Right kidney (tissue), 1 donor: ENCODE measurements at regions not wholly inside any gene's neighbourhood (a gene's known extent, or its start where the extent isn't known, plus 50 kb on each side); places are given as distances from the start of the nearest gene placed in this dataset.

ENCODE experiments used
- DNase-seq: peaks from one replicate; pipeline ENCODE4 v3.0.0-alpha.2; 2016

DNA sequence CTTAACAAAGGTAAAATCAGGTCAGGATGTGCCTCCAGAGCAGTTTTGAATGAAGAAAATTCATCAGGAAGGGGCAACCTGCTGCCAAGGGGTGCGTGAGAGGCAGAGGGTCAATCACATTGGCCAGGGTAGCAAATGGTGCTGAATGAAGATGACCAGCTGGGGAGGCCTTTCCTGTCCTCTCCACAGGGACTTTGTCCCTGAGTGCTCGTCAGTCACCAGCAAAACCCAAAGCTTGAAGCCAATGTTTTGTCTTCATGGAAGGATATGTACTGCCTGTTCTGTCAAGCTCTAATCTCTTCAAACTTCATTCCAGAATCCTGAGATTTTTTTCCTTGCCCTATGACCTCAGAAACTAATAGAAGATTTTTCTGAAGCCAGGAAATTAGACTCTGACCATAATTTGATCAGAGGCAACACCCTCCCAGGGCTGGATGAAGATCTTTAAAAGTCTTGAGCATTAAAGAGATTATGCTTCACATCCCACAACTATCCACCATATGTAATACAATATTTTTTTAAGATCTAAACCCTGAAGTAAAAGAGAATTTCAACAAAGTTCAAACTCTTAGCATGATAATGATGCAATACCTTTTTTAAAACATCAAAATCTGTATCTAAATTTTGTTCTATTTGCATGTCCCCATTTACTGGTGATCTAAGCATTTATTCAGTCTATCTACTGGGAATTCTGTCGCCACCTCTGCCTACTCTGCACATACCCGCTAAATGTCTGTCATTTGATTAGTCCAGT, 243.0 kb downstream of the SNX13 start:
- no peak for DNase-seq

DNA sequence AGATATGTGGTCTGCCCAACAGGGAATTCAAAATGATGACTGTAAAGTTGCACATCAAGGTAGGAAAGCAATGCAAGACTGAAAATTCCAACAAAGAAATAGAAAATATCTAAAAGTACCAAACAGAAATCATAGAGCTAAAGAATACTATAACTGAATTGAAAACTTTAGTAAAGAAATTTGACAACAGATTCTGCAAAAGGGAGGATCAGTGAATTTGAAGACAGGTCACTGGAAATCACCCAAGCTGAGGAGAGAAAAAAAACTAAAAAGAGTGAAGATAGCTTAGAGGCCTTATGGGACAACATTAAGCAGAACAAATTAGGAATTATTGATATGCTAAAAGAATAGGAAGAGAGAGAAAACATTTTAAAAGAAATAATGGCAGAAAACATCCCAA, 240.6 kb downstream of the SNX13 start:
- DNase-seq, result no peak

DNA sequence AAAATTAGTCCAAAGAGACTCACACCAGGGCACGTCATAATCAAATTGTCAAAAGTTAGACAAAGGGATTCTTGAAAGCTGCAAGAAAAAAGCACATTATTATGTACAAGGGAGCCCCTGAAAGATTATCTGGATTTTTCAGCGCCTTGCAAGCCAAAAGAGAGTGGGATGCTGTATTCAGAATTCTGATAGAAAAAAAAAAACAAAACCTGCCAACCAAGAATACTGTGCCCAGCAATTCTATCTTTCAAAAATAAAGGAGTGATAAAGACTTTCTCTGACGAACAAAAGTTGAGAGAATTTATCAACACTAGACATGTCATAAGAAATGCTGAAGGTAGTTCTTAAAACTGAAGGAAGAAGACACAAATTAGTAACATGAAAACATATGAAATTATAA, 240.2 kb downstream of the SNX13 start:
- no peak for DNase-seq

- DNase-seq, result no peak
These were observed 234.0 kb downstream of the SNX13 start for GRCh38 chr7:17706275-17706674.

DNA sequence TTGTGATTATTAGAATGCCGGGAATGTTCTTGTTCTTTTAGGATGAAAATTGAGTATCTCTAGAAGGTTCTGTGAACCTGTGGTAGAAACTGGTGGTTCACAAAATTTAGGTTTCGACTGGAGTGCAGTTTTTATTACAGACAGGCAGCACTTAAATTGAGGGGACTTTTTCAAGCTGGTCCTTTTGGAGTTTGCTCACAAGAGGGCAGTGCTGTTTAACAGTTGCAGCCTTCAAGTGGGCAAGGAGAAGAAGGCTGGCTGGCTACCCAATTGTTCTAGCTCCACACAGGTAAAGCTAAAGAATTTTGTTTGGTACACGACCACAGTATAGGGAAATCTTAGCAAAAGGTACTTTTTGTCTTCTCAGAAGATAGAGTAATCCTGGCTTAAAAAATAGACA, 233.6 kb downstream of the SNX13 start:
- DNase-seq, result no peak

GRCh38 chr7:17709127-17709526, 231.2 kb downstream of the SNX13 start:
- DNase-seq, result no peak

GRCh38 chr7:17709599-17709998, 230.7 kb downstream of the SNX13 start:
- DNase-seq, result no peak

DNA sequence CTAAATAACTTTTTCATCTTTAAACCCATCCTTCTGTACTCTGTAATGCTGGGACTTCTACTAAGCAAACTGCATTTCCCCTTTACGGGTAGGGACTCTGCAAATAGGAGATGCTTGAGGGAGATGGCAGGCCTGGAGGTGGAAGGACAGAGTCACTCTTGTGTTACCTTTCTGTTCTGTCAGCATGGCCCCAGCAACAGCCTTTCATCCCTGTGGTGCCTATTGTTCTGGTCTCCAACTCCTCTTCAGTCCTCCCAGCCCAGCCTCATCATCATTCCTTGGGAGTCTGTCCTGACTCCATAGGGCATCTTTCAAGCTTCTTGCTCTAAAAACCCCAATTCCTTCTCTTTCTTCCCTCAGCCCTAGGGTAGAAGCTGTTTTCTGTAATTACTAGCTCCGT, 230.0 kb downstream of the SNX13 start:
- DNase-seq, result no peak

- no peak for DNase-seq
These were observed 226.7 kb downstream of the SNX13 start for GRCh38 chr7:17713584-17713983.

DNA sequence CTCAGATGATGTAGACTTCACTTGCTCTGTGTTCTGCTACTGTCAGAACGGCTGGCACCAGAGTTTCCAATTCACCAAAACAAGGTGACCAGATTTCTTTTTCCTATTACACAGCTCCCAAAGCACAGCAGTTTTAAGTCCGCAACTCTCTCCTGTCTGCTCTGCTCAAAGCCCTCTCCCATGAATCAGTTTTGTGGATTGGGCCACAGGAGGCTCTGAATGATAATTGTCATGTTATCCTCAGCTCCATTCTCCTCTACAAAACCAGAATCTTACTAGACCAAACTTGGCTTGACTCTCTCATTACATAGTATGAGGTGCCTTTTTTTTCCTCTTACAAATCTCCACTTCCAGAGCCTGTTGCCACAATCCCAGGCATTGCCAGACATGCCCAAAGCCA, 223.5 kb downstream of the SNX13 start:
- no peak for DNase-seq

DNA sequence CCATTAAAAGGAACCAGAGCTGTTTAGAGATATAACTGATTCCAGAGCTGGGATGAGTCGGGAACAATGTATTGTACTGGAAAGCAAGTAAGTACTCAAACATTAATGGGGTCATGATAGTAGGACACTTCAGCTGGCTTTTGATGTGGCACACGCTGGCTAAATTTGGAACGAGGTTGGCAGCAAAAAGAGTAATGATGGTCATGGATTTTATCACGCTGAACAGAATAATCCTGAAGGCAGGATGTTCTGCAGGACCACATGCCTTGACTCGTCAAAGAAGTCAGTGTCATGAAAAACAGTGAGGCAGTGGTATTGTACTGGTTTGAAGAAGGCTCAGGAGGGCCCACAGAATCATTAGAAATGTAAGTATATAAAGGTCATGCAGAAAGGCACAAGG, 220.3 kb downstream of the SNX13 start:
- no peak for DNase-seq

GRCh38 chr7:17721736-17722285, 218.5 kb downstream of the SNX13 start:
- no peak for DNase-seq

DNA sequence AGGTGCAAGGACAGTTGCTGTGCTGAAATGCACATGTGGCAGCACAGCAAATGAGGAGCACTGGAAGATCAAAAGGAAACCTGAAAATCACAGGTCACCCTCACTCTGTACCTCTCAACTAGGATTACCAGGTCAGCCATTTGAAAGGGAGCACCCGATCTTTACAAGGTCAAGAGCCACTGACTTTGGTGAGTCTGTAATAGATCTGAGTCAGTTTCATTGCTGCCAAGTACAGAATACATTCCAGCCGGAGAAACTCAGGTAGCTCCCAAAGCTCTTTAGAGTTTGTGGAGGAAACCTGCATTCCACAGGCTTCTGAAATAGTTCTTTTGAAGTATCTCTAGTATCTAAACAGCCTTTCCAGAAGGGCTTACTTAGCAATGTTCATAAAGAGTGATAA, 217.5 kb downstream of the SNX13 start:
- no peak for DNase-seq

GRCh38 chr7:17725821-17726220, 214.5 kb downstream of the SNX13 start:
- no peak for DNase-seq

DNA sequence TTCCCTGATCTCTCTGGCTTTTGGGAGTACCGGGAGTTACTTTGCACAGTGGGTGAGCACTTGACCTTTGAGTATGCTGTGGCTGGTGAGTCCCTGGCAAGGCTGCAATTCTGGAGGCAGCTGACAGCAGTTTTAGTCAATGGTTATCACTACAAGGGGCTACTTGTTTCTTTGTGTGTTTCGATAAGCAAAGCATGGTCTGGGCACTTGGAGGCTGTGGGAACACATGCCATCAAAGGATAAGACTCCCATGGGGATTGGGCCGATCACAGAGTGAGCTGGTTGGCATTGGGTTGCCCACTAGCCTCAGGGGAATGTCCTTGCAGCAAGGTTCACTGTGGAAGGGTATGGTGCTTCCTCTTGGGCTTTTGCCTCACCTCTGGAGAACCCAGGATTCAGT, 208.2 kb downstream of the SNX13 start:
- no peak for DNase-seq
